OCI-LY7 (cell line): ENCODE measurements at regions not wholly inside any gene's neighbourhood (a gene's known extent, or its start where the extent isn't known, plus 50 kb on each side); places are given as distances from the start of the nearest gene placed in this dataset.

Source experiments
- BruUV-seq: library from RNA; stranded (reverse); fragments of 400-500 nt; replicated peaks from 2 replicates; lab custom pipeline; 2021; lab: Mats Ljungman, UMichigan
- CTCF ChIA-PET: fragments of 300-600 bp; sonication (Branson Sonifier 250); formaldehyde crosslinking; loops from one replicate; lab custom pipeline; 2022; ENCODE audit warnings: antibody characterized with exemption; ENCODE audit not compliant: unreplicated experiment; lab: Charles Lee
- POLR2A ChIA-PET: fragments of 300-600 bp; sonication (Branson Sonifier 250); formaldehyde crosslinking; loops from one replicate; lab custom pipeline; 2022; ENCODE audit warnings: antibody characterized with exemption; lab: Charles Lee
- DNase-seq: peaks from one replicate; pipeline ENCODE4 v3.0.0-alpha.2; 2015; ENCODE audit warnings: low spot score
- H2AFZ ChIP-seq: fragments of 200-600 bp; sonication (generic), shearing (Covaris generic); 2 replicates; pipeline ENCODE4 v1.6.1; 2014; ENCODE audit warnings: mild to moderate bottlenecking, antibody characterized with exemption, low read length, moderate library complexity
- H3K27ac ChIP-seq: fragments of 200-600 bp; sonication (generic); 2 replicates; pipeline ENCODE4 v1.5.1; 2014; ENCODE audit warnings: mixed run types, low read depth, mild to moderate bottlenecking, moderate library complexity, low read length, inconsistent platforms; ENCODE audit not compliant: poor library complexity, severe bottlenecking
- H3K36me3 ChIP-seq: fragments of 200-600 bp; sonication (generic); 2 replicates; pipeline ENCODE4 v1.6.1; 2014; ENCODE audit warnings: mild to moderate bottlenecking, antibody characterized with exemption, low read length, moderate library complexity, mixed read lengths; ENCODE audit not compliant: insufficient read depth
- H3K4me1 ChIP-seq: fragments of 200-600 bp; sonication (generic); 2 replicates; pipeline ENCODE4 v1.5.1; 2014; ENCODE audit warnings: mild to moderate bottlenecking, low read length; ENCODE audit not compliant: insufficient read depth, poor library complexity, severe bottlenecking
- H3K4me2 ChIP-seq: fragments of 200-600 bp; sonication (generic); 2 replicates; pipeline ENCODE4 v1.6.1; 2014; ENCODE audit warnings: mild to moderate bottlenecking, low read length
- H3K4me3 ChIP-seq: fragments of 200-600 bp; sonication (generic); 2 replicates; pipeline ENCODE4 v1.5.1; 2014; ENCODE audit warnings: mild to moderate bottlenecking, low read depth, low read length; ENCODE audit not compliant: poor library complexity, severe bottlenecking
- H3K79me2 ChIP-seq: fragments of 200-600 bp; sonication (generic); 2 replicates; pipeline ENCODE4 v1.6.1; 2016; ENCODE audit warnings: low read depth, mild to moderate bottlenecking, low read length, moderate library complexity, mixed read lengths; ENCODE audit not compliant: insufficient read depth
- H3K9me2 ChIP-seq: fragments of 200-600 bp; sonication (generic); 2 replicates; pipeline ENCODE4 v1.6.1; 2016; ENCODE audit warnings: mild to moderate bottlenecking, low read length, mixed read lengths; ENCODE audit not compliant: insufficient read depth
- H3K9me3 ChIP-seq: fragments of 200-600 bp; sonication (generic); 2 replicates; pipeline ENCODE4 v1.6.1; 2014; ENCODE audit warnings: mild to moderate bottlenecking, mixed run types, low read length, mixed read lengths
- H4K20me1 ChIP-seq: fragments of 200-600 bp; sonication (generic); 2 replicates; pipeline ENCODE4 v1.6.1; 2014; ENCODE audit warnings: mild to moderate bottlenecking, antibody characterized with exemption, low read length, moderate library complexity, mixed read lengths; ENCODE audit not compliant: insufficient read depth
- EZH2phosphoT487 ChIP-seq: fragments of 200-600 bp; sonication (generic); IDR thresholded peaks from 2 replicates; pipeline ENCODE4 v1.6.1; 2018; ENCODE audit warnings: low read depth, borderline replicate concordance, mild to moderate bottlenecking, mixed run types, antibody characterized with exemption, low read length, moderate library complexity, mixed read lengths
- intact Hi-C: fragments of 100-400 bp; cut with micrococcal nuclease; formaldehyde crosslinking; loops from one replicate; pipeline ENCODE4 v1.10.0; 2022; ENCODE audit not compliant: unreplicated experiment
- TF ChIP-seq, protein P1 (sequence below): fragments of 200-600 bp; sonication (generic); conservative IDR thresholded peaks from 2 replicates; pipeline ENCODE4 v1.5.1; 2014; ENCODE audit warnings: mild to moderate bottlenecking, antibody characterized with exemption, low read length, moderate library complexity, mixed read lengths

DNA sequence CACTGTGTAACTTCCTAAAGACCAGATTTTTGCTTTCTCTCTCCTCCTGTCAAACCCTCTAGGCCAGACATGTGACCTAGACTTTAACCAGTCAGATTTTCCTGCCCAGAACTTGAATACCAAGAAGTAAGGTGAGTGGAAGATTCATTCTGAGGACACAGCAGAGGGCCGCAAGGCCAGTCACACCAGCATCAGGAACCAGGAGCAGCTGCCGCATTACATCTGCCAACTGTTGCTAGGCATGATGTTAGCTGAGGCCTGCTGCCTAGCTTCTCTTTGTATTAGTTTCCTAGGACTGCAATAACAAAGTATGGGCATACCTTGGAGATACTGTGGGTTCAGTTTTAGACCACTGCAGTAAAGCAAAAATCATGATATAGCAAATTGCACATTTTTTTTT lies 101.9 kb upstream of the BMP4 start:
- DNase-seq, result no peak
- intact Hi-C loops, result no loop called here
- Histone ChIP-seq H2AFZ (no peak overlapping the region), H3K4me3 (no peak overlapping the region), H3K9me3 (no peaks in the 10 kb centered on the region), H4K20me1 (no peaks in the 10 kb centered on the region), H3K36me3 (no peaks in the 10 kb centered on the region), H3K79me2 (no peaks in the 10 kb centered on the region), H3K9me2 (no peaks in the 10 kb centered on the region), H3K27ac (no peak overlapping the region), H3K4me1 (no peaks in the 10 kb centered on the region), H3K4me2 (no peak overlapping the region)
- POLR2A ChIA-PET, result no interaction called here
- BruUV-seq, result no TSS peak
- no peak for TF ChIP-seq EZH2phosphoT487
- TF ChIP-seq, protein P1, sequence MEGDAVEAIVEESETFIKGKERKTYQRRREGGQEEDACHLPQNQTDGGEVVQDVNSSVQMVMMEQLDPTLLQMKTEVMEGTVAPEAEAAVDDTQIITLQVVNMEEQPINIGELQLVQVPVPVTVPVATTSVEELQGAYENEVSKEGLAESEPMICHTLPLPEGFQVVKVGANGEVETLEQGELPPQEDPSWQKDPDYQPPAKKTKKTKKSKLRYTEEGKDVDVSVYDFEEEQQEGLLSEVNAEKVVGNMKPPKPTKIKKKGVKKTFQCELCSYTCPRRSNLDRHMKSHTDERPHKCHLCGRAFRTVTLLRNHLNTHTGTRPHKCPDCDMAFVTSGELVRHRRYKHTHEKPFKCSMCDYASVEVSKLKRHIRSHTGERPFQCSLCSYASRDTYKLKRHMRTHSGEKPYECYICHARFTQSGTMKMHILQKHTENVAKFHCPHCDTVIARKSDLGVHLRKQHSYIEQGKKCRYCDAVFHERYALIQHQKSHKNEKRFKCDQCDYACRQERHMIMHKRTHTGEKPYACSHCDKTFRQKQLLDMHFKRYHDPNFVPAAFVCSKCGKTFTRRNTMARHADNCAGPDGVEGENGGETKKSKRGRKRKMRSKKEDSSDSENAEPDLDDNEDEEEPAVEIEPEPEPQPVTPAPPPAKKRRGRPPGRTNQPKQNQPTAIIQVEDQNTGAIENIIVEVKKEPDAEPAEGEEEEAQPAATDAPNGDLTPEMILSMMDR, result no peak
- CTCF ChIA-PET, result no interaction called here

GRCh38 chr14:54083549-54084239 lies 127.1 kb upstream of the BMP4 start:
- no peaks in the 10 kb centered on the region for H3K4me1 ChIP-seq
- no peaks in the 10 kb centered on the region for H3K79me2 ChIP-seq
- H3K9me3 ChIP-seq, result no peaks in the 10 kb centered on the region
- intact Hi-C loops, result no loop called here
- H2AFZ ChIP-seq, result no peak overlapping the region
- TF ChIP-seq, protein P1, result no peak
- TF ChIP-seq EZH2phosphoT487, result no peak
- no TSS peak for BruUV-seq
- H3K36me3 ChIP-seq, result no peaks in the 10 kb centered on the region
- no peaks in the 10 kb centered on the region for H4K20me1 ChIP-seq
- H3K27ac ChIP-seq, result no peak overlapping the region
- no peak overlapping the region for H3K4me3 ChIP-seq
- H3K4me2 ChIP-seq, result no peak overlapping the region
- POLR2A ChIA-PET, result interaction anchor here (0.9 kb wide), 1 partner anchor 21 kb away, joined by 3 read pairs; no protein-coding TSS in a partner anchor
- no peak for DNase-seq
- CTCF ChIA-PET, result no interaction called here
- H3K9me2 ChIP-seq, result no peaks in the 10 kb centered on the region

GRCh38 chr14:54085232-54085761 lies 128.7 kb upstream of the BMP4 start:
- no peak for TF ChIP-seq EZH2phosphoT487
- TF ChIP-seq, protein P1, result no peak
- BruUV-seq, result no TSS peak
- no peaks in the 10 kb centered on the region for H4K20me1 ChIP-seq

More at GRCh38 chr14:54085232-54085761, 128.7 kb upstream of the BMP4 start:
- H3K79me2 ChIP-seq, result no peaks in the 10 kb centered on the region
- no peaks in the 10 kb centered on the region for H3K9me3 ChIP-seq
- no peak overlapping the region for H3K4me2 ChIP-seq
- H2AFZ ChIP-seq, result no peak overlapping the region
- ChIA-PET CTCF (no interaction called here), POLR2A (interaction anchor here (0.6 kb wide), 3 partner anchors 51 to 1827 kb away, joined by 3 to 4 read pairs (median 3); no protein-coding TSS in a partner anchor)
- H3K4me3 ChIP-seq, result no peak overlapping the region
- no peaks in the 10 kb centered on the region for H3K4me1 ChIP-seq
- H3K27ac ChIP-seq, result no peak overlapping the region
- H3K36me3 ChIP-seq, result no peaks in the 10 kb centered on the region
- intact Hi-C loops, result no loop called here
- H3K9me2 ChIP-seq, result no peaks in the 10 kb centered on the region
- DNase-seq, result no peak
